Activated naive CD8-positive, alpha-beta T cell treated with anti-CD3 and anti-CD28 coated beads, Interleukin-2, amount 50 U/mL, for 24 hours (primary cell): ENCODE measurements at regions not wholly inside any gene's neighbourhood (a gene's known extent, or its start where the extent isn't known, plus 50 kb on each side); places are given as distances from the start of the nearest gene placed in this dataset.

Source experiments
- ATAC-seq: fragments of 150-1000 bp; cut with Tn5 transposase; one replicate; pipeline ENCODE4 v1.10.0; 2021
- DNase-seq: peaks from one replicate; pipeline ENCODE4 v3.0.0; 2021
- H3K27ac Mint-ChIP-seq: one replicate; pipeline ENCODE4 v1.8.0; 2021; ENCODE audit warnings: mild to moderate bottlenecking, mixed read lengths
- H3K27me3 Mint-ChIP-seq: one replicate; pipeline ENCODE4 v1.8.0; 2021; ENCODE audit warnings: mixed read lengths
- H3K36me3 Mint-ChIP-seq: one replicate; pipeline ENCODE4 v1.8.0; 2021; ENCODE audit warnings: low read depth, mixed read lengths
- H3K4me1 Mint-ChIP-seq: one replicate; pipeline ENCODE4 v1.8.0; 2021; ENCODE audit warnings: mixed read lengths
- H3K4me3 Mint-ChIP-seq: one replicate; pipeline ENCODE4 v1.8.0; 2021; ENCODE audit warnings: mild to moderate bottlenecking, moderate library complexity, mixed read lengths
- H3K9me3 Mint-ChIP-seq: one replicate; pipeline ENCODE4 v1.8.0; 2021; ENCODE audit warnings: mixed read lengths

DNA sequence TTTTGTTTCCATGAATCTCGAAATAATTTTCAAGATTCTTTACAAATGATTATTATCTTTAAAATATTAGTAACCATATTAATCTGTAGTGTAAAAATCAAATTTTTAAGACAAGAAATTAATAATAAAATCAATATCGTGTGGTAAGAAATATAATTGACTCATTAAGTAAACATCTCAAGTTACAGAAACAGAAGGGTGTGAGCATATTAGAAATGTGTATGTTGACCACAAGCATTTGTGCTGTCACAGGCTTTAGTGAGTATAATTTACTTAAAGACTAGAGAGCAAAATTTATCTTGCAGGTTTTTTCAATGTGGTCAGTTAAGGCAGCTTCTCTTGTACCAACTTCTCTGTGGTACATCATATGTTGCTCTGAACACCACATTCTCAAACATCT lies 566.5 kb upstream of the IRAK1BP1 start:
- Mint-ChIP-seq H3K27me3 (no peaks in the 10 kb centered on the region), H3K27ac (no peak overlapping the region), H3K36me3 (no peaks in the 10 kb centered on the region), H3K4me1 (no peaks in the 10 kb centered on the region), H3K4me3 (no peak overlapping the region), H3K9me3 (peaks cover 4% of the 10 kb centered on the region)
- no peak for DNase-seq
- no peak for ATAC-seq

DNA sequence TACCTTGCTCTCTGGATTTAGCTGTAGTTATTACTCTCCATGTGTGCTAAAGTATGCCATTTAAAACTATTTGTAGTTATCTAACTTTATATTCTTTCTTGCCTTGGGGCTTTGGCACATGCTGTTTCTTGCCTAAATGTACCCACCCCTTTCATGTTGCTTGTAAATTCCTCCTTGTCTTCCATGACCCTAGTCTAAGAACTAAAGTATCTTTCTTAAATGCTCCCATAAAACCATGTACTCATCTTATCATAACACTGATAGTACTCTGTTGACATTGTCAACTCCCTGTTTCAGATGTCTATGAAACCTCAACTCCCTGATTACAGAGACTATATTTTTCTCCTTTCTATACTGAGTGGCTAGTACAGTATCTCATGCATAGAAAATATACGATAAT lies 564.9 kb upstream of the IRAK1BP1 start:
- DNase-seq (no peak), ATAC-seq (no peak)
- Mint-ChIP-seq H3K9me3 (peaks cover 5% of the 10 kb centered on the region), H3K4me3 (no peak overlapping the region), H3K27ac (no peak overlapping the region), H3K27me3 (no peaks in the 10 kb centered on the region), H3K36me3 (no peaks in the 10 kb centered on the region), H3K4me1 (no peaks in the 10 kb centered on the region)

DNA sequence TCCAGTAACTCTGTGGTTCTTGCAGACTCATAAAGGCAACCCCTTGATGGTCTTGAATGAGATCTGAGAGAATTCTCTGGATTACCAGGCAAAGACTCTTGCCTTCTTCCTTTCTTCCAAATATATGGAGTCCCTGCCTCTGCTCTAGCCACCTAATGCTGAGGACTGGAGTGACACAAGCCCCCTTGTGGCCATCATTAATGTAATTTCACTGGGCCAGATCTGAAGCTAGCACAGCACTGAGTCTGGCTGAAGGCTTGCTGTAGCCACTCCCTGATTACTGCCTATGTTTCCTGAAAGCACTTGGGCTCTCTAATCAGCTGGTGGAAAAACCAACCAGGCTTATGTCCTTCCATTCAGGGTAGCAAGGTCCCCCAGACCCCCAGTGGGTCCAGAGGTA lies 559.3 kb upstream of the IRAK1BP1 start:
- no peaks in the 10 kb centered on the region for H3K4me1 Mint-ChIP-seq
- DNase-seq, result no peak
- no peak overlapping the region for H3K27ac Mint-ChIP-seq
- no peaks in the 10 kb centered on the region for H3K27me3 Mint-ChIP-seq
- no peaks in the 10 kb centered on the region for H3K36me3 Mint-ChIP-seq
- no peak for ATAC-seq
- no peak overlapping the region for H3K4me3 Mint-ChIP-seq
- H3K9me3 Mint-ChIP-seq, result peaks cover 10% of the 10 kb centered on the region

DNA sequence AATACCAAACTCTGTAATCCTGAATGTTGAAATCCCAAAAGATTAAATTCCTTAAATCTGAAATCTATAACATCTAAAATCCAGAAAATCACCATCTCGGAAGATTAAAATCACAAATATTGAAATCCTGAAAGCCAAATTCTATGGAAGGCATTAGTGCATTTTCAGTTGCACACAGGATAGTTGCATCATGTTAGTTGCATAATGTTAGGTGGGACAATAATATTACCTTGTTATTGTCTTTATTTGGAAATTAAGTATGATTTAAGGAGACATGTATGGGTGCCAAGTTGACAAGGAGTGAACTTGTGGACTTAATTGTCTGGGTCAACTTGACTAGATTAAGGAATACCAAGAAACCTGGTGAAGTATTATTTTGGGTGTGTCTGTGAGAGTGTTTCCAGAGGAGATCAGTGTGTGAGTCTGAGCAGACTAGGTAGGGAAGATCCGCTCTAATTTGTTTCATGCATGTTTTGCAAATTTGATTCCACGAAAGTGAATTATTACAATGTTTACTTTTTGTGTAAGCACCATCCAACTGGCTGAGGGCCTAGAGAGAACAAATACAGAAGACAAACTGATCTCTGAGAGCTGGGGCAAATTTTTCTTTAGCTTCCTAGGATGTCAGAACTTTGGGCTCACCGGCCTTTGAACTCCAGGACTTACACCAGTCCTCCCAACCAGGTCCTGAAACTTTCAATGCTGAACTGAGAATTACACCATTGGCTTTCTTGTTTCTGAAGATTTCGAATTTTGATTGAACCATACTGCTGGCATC lies 545.1 kb upstream of the IRAK1BP1 start:
- no peak for ATAC-seq
- no peak overlapping the region for H3K4me3 Mint-ChIP-seq
- H3K27ac Mint-ChIP-seq, result no peak overlapping the region
- H3K4me1 Mint-ChIP-seq, result no peaks in the 10 kb centered on the region
- H3K9me3 Mint-ChIP-seq, result peaks cover 10% of the 10 kb centered on the region
- no peak for DNase-seq
- no peaks in the 10 kb centered on the region for H3K36me3 Mint-ChIP-seq
- H3K27me3 Mint-ChIP-seq, result no peaks in the 10 kb centered on the region

DNA sequence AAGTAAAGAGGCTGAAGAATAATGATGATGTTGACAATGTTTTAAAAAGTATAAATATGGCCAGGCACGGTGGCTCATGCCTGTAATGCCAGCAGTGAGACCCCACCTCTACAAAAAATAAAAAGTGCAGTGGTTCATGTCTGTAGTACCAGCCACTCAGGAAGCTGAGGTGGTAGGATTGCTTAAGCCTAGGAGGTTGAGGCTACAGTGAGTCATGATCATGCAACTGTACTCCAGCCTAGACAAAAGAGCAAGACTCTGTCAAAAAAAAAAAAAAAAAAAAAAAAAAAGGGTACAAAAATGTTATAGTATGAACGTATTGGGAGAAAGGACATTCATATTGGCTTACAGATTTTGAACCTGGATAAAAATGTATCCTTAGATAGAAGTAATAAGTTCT lies 543.1 kb upstream of the IRAK1BP1 start:
- Mint-ChIP-seq H3K27me3 (no peaks in the 10 kb centered on the region), H3K36me3 (no peaks in the 10 kb centered on the region), H3K4me3 (no peak overlapping the region), H3K27ac (no peak overlapping the region), H3K4me1 (no peaks in the 10 kb centered on the region), H3K9me3 (peaks cover 10% of the 10 kb centered on the region)
- ATAC-seq (no peak), DNase-seq (no peak)

DNA sequence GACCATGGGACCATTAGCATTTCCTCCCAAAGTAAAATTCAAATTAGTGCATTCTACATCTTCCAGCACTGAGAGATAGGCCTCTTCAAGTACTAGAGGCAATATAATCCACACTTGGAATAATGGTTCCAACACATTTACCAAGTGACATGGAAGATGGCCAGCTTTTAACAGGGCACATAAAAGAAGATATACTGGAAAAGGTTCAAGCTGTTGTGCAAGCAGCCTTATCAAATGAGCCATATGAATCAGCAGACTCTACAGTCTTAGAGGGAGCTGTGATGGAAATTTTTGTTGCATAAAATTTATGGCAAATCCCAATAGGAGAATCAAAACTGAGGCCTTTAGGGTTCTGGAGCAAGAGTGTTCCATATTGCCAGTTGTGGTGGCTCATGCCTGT lies 526.6 kb upstream of the IRAK1BP1 start:
- H3K4me1 Mint-ChIP-seq, result no peaks in the 10 kb centered on the region
- no peak overlapping the region for H3K27ac Mint-ChIP-seq
- ATAC-seq (no peak), DNase-seq (no peak)
- no peak overlapping the region for H3K4me3 Mint-ChIP-seq
- H3K36me3 Mint-ChIP-seq, result no peaks in the 10 kb centered on the region
- no peaks in the 10 kb centered on the region for H3K27me3 Mint-ChIP-seq
- H3K9me3 Mint-ChIP-seq, result peaks cover 7% of the 10 kb centered on the region

DNA sequence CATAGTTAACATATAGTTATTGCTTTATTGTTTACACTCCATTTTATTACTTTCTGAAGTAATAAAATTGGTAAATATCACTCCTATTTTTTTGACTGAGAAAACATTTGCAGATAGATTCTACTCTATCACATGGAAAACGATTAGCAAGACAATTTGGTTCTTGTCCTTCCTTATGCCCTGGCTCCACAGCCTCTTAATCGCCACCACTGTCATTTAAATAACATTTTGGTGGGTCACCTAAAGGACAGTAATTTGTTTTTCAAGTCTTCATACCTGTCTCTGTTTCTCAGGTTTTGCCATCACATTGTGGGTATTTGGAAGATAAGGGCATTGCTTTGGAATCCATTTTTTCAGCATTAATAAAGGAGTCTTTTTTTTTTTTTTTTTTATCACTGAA lies 521.5 kb upstream of the IRAK1BP1 start:
- DNase-seq (no peak), ATAC-seq (no peak)
- H3K9me3 Mint-ChIP-seq, result peaks cover 8% of the 10 kb centered on the region
- no peaks in the 10 kb centered on the region for H3K4me1 Mint-ChIP-seq
- no peaks in the 10 kb centered on the region for H3K36me3 Mint-ChIP-seq
- no peaks in the 10 kb centered on the region for H3K27me3 Mint-ChIP-seq
- no peak overlapping the region for H3K4me3 Mint-ChIP-seq
- H3K27ac Mint-ChIP-seq, result no peak overlapping the region

DNA sequence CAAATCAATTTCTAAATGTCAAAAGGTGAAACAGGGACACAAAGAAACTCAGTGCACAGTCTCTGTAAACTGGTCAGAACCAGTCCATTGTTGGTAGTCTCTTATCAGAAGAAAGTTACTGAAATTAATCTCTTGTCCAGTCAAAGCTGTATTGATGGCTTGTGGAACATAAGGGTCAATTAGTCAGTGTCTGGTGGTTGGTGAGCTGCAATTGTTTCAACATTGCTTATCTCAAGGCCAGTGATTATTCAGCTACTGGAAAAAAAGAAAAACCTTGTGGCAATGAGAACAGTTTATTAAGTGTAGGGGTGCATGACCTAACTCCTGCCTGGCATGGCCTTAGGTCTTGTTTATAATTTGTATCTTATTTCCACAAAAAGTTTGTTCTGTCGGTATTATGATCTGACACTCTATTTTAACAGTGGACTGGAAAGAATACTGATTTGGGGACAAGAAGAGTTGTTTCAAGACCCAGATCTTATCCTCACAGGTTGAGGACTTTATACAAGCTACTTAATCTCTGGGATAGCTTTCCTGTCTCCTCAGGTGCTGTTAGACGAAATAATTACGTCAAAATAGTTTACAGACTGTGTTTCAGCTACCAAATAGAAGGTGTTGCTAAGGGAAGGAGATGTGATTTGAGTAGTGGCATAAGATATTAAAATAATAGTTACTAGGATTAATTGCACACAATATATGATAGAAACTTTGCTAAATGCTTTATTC lies 520.0 kb upstream of the IRAK1BP1 start:
- H3K9me3 Mint-ChIP-seq, result peaks cover 5% of the 10 kb centered on the region
- DNase-seq, result no peak
- no peaks in the 10 kb centered on the region for H3K36me3 Mint-ChIP-seq
- no peaks in the 10 kb centered on the region for H3K27me3 Mint-ChIP-seq
- H3K4me1 Mint-ChIP-seq, result no peaks in the 10 kb centered on the region
- no peak overlapping the region for H3K4me3 Mint-ChIP-seq
- no peak overlapping the region for H3K27ac Mint-ChIP-seq
- no peak for ATAC-seq

DNA sequence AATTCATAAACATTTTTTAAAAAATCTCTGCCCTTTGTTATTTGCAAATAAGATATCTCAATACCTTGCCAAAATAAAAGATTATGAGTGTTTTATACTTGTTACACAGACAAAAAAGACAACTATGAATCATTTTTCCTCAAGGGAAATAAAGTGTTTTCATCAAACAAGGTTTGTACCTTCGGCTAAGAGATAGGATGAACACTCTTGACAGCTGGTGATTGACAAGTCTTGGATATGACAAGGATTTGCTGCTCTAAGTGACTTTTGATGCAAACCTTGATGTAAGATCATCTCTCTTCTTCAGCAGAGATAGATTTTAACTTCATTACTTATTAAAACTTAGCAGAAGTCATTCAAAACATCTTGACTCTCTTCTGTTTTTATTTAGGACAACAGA lies 514.3 kb upstream of the IRAK1BP1 start:
- Mint-ChIP-seq H3K4me3 (no peak overlapping the region), H3K4me1 (no peaks in the 10 kb centered on the region), H3K27ac (no peak overlapping the region), H3K36me3 (no peaks in the 10 kb centered on the region), H3K27me3 (no peaks in the 10 kb centered on the region), H3K9me3 (peaks cover 10% of the 10 kb centered on the region)
- DNase-seq (no peak), ATAC-seq (no peak)

DNA sequence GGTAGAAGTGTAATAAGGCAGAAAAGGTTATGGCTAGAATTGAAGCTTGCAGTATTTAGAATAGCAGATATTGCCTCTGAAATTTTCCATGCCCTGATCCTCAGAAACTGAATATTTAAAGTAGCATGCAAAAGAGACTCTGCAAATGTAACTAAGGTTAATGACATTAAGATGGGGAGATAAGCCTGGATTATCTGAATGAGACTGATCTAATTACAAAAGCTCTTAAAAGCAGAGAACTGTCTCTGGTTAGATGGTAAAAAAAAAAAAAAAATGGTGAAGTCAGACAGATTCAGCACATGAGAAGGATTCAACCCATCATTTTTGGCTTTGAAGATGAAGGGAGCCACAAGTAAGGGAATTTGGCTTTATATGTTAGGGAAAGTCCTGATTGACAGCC lies 503.7 kb upstream of the IRAK1BP1 start:
- Mint-ChIP-seq H3K4me1 (no peaks in the 10 kb centered on the region), H3K9me3 (peaks cover 8% of the 10 kb centered on the region), H3K27ac (no peak overlapping the region), H3K4me3 (no peak overlapping the region), H3K36me3 (no peaks in the 10 kb centered on the region), H3K27me3 (no peaks in the 10 kb centered on the region)
- DNase-seq (no peak), ATAC-seq (no peak)

DNA sequence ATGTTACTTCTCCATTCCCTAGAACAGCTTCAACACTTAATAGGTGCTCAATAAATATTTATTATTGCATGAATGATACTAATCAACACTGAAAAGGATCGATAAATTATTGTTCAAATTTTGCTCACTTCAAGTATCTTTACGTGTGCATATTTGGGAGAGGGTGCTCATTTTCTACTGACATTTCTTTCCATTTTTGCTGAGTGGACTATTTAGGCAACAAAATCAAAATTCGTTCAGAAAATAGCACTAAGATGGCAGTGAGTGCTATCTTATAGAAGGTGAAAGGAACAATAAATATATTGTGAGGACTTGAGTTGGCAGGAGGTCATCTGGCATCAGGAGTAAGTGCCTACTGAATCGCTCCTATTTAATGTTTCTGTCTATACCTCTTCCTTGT lies 501.9 kb upstream of the IRAK1BP1 start:
- H3K27ac Mint-ChIP-seq, result no peak overlapping the region
- no peaks in the 10 kb centered on the region for H3K27me3 Mint-ChIP-seq
- no peak for DNase-seq
- H3K9me3 Mint-ChIP-seq, result peaks cover 8% of the 10 kb centered on the region
- H3K36me3 Mint-ChIP-seq, result no peaks in the 10 kb centered on the region
- H3K4me3 Mint-ChIP-seq, result no peak overlapping the region
- H3K4me1 Mint-ChIP-seq, result no peaks in the 10 kb centered on the region
- no peak for ATAC-seq

DNA sequence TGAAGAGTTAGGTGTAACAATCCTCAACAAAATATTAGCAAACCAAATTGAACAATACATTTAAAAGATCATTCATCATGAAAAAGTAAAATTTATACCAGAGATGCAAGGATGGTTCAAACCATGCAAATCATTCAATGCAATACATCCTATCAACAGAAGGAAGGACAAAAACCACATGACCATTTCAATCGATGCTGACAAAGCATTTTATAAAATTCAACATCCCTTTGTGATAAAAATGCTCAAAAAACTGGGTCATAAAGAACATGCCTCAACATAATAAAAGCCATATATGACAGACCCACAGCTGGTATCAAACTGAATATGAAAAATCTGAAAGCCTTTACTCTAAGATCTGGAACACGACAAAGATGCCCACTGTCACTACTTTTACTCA lies 490.3 kb upstream of the IRAK1BP1 start:
- Mint-ChIP-seq H3K36me3 (no peaks in the 10 kb centered on the region), H3K9me3 (peaks cover 34% of the 10 kb centered on the region), H3K4me3 (no peak overlapping the region), H3K27ac (no peak overlapping the region), H3K27me3 (no peaks in the 10 kb centered on the region), H3K4me1 (no peaks in the 10 kb centered on the region)
- no peak for DNase-seq
- no peak for ATAC-seq

DNA sequence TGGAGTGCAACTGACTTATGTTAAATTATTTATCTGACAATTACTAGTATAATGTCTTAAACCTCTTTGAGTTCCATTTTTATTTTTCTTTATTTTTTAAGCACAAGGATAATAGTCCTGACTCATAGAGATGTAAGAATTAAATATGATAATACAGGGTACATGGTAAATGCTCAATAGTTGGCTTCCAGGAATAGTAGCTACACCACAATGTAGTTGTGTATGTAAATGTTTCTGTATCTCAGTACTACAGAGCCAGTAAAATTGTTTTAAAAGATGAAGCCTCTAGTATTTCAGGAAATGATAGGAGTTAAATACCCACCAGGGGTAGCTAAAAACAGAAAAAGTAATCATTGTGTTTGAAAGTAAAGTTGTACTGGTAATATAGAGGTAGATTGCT lies 487.4 kb upstream of the IRAK1BP1 start:
- no peak for ATAC-seq
- Mint-ChIP-seq H3K4me1 (no peaks in the 10 kb centered on the region), H3K27ac (no peak overlapping the region), H3K27me3 (no peaks in the 10 kb centered on the region), H3K4me3 (no peak overlapping the region), H3K36me3 (no peaks in the 10 kb centered on the region), H3K9me3 (peaks cover 23% of the 10 kb centered on the region)
- DNase-seq, result no peak

DNA sequence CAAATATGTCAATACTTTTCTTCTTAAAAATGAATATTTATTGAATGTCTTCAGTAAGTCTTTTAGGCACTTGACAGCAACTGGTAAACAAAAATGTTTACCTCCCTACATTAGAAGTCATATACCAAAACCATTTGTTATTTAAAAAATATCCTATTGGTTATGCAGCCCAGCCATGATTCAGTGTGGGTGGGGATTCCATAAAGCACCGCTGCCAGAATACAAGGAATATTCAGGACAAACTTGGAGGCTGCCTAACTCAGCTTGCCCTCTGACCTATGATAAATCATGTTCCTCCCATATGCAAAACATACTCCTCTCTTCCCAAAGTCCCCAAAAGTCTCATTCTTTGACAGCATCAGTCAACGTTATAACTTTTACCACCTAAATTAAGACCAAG lies 486.8 kb upstream of the IRAK1BP1 start:
- no peak overlapping the region for H3K4me3 Mint-ChIP-seq
- no peaks in the 10 kb centered on the region for H3K27me3 Mint-ChIP-seq
- ATAC-seq (no peak), DNase-seq (no peak)
- peaks cover 23% of the 10 kb centered on the region for H3K9me3 Mint-ChIP-seq
- H3K27ac Mint-ChIP-seq, result no peak overlapping the region
- H3K4me1 Mint-ChIP-seq, result no peaks in the 10 kb centered on the region
- no peaks in the 10 kb centered on the region for H3K36me3 Mint-ChIP-seq

DNA sequence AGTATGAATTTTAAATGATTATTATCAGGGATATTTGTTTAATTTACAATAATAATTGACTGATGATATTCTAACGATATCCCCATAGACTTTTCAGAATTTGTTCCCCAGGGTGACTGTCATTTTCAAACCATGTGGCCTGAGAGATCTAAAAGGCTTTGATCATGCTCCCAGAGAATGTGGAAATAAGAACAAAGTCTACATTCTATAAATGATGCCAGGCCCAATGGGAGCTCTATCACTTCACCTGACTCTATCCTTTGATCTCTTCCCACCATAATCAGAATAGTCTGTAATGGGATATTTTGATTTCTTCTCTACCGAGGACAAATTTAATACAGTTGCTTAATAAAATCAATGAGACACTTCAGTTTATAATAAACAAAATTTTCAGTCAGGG lies 483.4 kb upstream of the IRAK1BP1 start:
- peaks cover 26% of the 10 kb centered on the region for H3K9me3 Mint-ChIP-seq
- no peak for DNase-seq
- no peak overlapping the region for H3K4me3 Mint-ChIP-seq
- ATAC-seq, result no peak
- no peaks in the 10 kb centered on the region for H3K27me3 Mint-ChIP-seq
- no peaks in the 10 kb centered on the region for H3K36me3 Mint-ChIP-seq
- H3K4me1 Mint-ChIP-seq, result no peaks in the 10 kb centered on the region
- no peak overlapping the region for H3K27ac Mint-ChIP-seq
